ES-I3 (cell line): ENCODE measurements at regions not wholly inside any gene's neighbourhood (a gene's known extent, or its start where the extent isn't known, plus 50 kb on each side); places are given as distances from the start of the nearest gene placed in this dataset.
"Not testable (repeated sequence)": the region's sequence is repeated elsewhere in the genome, so short reads cannot be mapped to it uniquely, and the experiment has no call there.

Experiments
- H3K36me3 ChIP-seq: 2 replicates; pipeline ENCODE4 v1.6.1; 2013; ENCODE audit warnings: mild to moderate bottlenecking, low read length, control low read depth, moderate library complexity; ENCODE audit not compliant: insufficient read depth
- H3K4me1 ChIP-seq: 2 replicates; pipeline ENCODE4 v1.6.1; 2013; ENCODE audit warnings: mild to moderate bottlenecking, control low read depth, low read length; ENCODE audit not compliant: insufficient read depth
- H3K9ac ChIP-seq: 2 replicates; pipeline ENCODE4 v1.6.1; 2013; ENCODE audit warnings: low read depth, mild to moderate bottlenecking, low read length, moderate library complexity
- H3K9me3 ChIP-seq: 2 replicates; pipeline ENCODE4 v1.6.1; 2013; ENCODE audit warnings: mild to moderate bottlenecking, low read length, moderate library complexity; ENCODE audit not compliant: control insufficient read depth, insufficient read depth

GRCh38 chrX:45517090-45517973 lies 316.7 kb upstream of the DIPK2B start:
- H3K4me1 ChIP-seq: peaks cover 4% of the 10 kb centered on the region; the same call in 1 of the 2 replicates
- H3K9me3 ChIP-seq: no peaks in the 10 kb centered on the region; the same call in 1 of the 2 replicates
- no peaks in the 10 kb centered on the region for H3K36me3 ChIP-seq
- H3K9ac ChIP-seq: no peak overlapping the region

DNA sequence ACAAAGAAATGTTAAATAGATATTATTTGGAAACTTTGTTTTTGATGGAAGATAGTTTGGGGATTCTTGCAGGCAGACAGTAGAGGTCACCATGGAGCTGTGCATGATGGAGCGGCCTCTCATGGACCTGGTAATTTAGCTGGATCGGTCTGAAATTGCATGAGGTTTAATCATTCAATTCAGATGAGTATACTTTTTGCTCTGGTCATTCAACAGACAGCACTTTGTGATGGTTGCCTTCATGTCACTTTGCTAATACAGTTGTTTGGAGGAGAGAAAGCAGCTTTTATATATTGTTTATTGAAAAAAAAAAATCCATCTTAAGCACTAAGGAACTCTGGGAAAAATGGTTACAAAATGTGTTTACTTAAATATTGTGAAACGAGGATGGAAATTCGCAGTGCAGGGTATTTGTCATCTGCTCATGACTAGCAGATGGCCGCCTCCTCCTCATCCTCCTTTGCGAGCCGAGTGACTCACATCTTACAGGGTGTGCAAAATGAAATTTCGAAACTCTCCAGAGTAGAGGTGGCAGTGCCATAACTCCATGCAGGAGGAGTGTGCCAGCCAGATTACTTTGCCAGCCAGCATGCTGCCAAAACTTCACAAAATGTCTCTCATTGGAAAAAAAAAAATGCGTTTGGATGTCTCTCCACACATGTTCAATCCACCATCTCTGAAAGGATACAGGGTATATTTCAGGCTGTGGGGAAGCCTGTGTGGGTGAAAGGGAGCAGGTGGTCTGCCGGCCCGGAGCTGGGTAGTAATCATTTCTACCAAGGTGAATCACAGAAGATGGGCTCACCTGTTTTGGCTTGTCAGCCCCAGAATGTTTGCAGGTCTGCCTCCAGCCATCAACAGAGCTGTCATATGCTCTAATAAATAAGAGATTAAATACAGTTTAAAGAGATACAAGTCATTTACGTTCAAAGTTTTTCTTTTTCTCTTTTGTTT lies 314.9 kb upstream of the DIPK2B start:
- H3K36me3 ChIP-seq: no peaks in the 10 kb centered on the region
- H3K4me1 ChIP-seq: peaks cover 4% of the 10 kb centered on the region; the same call in 1 of the 2 replicates
- no peak overlapping the region for H3K9ac ChIP-seq
- H3K9me3 ChIP-seq: no peaks in the 10 kb centered on the region

DNA sequence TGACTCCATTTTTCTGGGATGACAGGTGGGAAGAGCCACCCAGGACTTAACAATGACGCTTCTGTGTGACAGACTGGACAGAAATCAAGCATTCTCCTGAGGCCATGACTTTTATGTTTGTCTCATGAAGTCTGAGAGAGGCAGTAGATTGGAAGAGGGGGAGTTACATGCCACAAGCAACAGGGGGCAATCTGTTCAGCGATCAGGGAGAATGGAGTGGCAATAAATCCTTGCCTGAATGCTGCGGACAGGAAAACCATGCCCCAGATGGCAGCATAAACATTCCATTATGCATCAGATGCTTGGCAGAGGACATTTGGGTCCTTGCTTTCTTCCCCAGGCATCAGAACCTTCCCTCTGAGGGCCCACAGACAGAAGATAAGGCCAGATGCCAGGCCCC lies 312.4 kb upstream of the DIPK2B start:
- Histone ChIP-seq H3K9ac (no peak overlapping the region), H3K4me1 (peaks cover 4% of the 10 kb centered on the region; the same call in 1 of the 2 replicates), H3K36me3 (no peaks in the 10 kb centered on the region), H3K9me3 (no peaks in the 10 kb centered on the region)

DNA sequence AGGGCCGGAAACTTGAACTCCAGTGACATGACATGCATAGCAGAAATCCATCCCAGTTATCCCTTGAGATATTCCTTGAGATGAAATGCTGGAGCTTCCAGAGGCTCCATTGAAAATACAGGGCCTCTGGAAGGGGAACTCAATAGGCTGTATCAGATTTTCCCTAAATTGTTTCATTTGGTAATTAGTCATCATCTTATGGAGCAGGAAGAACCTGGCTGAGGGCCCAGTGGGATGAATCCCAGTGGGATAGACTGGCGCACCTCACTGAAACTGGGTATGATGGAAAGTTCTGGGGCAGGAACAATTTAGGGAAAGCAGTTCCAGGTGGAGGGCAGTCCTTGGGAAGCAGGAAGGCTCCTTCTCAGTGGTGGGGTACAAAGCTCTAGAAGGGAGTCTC lies 307.8 kb upstream of the DIPK2B start:
- Histone ChIP-seq H3K9ac (no peak overlapping the region), H3K4me1 (peaks cover 8% of the 10 kb centered on the region), H3K9me3 (peaks cover 3% of the 10 kb centered on the region; the same call in 1 of the 2 replicates), H3K36me3 (no peaks in the 10 kb centered on the region)

DNA sequence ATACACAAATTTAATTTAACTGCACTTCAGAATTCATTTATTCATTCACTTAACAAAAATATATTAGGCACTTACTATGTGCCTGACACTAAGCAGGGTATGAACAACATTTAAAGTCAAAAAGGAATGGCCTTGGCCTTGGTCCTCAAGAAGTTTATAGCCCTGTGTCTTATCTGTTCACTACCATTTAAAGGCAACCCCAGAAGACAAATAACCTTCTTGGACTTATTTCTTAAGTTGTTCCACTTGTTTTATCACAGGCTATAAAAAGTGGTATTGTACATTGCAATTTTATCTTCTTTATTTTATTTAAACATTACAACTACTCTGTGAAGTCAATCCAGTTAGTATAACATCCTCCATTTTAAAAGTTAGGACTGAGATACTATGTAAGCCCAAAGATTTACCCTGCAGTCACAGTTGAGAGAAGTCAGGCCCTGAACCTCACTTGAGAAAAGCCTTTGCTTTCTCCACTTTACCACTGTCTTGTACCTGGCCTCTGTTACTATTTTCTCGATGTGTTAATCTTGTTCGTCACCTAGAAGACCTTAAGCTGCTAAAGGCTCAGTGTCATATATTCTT lies 305.6 kb upstream of the DIPK2B start:
- Histone ChIP-seq H3K36me3 (no peaks in the 10 kb centered on the region), H3K9me3 (peaks cover 10% of the 10 kb centered on the region), H3K4me1 (peaks cover 8% of the 10 kb centered on the region), H3K9ac (no peak overlapping the region)

DNA sequence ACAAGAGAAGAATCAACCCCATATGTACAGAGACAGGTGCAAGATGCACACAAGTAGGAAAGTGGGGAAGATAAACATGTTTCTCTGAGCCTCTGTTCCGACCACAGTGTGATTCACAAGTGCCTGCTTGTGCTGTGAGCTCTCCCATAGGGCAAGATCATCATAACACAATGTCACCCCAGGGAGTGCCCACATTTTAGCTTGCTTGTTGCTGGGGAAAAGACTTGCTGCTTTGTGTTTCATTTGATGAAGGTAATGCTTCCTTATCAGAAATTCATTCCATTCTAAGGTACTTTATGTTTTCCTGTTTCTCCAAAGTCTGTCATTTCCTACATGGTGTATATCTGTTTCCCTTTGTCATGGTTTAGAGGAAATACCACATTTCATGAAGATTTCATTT lies 304.5 kb upstream of the DIPK2B start:
- Histone ChIP-seq H3K36me3 (no peaks in the 10 kb centered on the region), H3K4me1 (peaks cover 8% of the 10 kb centered on the region), H3K9ac (no peak overlapping the region), H3K9me3 (peaks cover 10% of the 10 kb centered on the region)

DNA sequence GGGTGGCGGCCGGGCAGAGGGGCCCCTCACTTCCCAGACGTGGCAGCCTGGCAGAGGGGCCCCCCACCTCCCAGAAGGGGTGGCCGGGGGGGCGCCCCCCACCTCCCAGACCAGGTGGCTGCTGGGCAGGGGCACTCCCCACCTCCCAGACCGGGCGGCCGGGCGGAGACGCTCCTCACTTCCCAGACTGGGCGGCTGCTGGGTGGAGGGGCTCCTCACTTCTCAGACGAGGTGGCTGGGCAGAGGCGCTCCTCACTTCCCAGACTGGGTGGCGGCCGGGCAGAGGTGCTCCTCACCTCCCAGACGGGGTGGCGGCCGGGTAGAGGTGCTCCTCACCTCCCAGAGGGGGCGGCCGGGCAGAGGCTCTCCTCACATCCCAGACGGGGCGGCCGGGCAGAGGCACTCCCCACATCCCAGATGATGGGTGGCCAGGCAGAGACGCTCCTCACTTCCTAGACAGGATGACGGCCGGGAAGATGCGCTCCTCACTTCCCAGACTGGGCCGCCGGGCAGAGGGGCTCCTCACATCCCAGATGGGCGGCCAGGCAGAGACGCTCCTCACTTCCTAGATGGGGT lies 303.2 kb upstream of the DIPK2B start:
- not testable (repeated sequence) for H3K4me1 ChIP-seq, H3K36me3 ChIP-seq, H3K9ac ChIP-seq
- peaks cover 10% of the 10 kb centered on the region for H3K9me3 ChIP-seq

GRCh38 chrX:45502396-45502795 lies 301.7 kb upstream of the DIPK2B start:
- Histone ChIP-seq H3K9me3 (peaks cover 14% of the 10 kb centered on the region), H3K36me3 (no peaks in the 10 kb centered on the region), H3K4me1 (peaks cover 8% of the 10 kb centered on the region), H3K9ac (no peak overlapping the region)

DNA sequence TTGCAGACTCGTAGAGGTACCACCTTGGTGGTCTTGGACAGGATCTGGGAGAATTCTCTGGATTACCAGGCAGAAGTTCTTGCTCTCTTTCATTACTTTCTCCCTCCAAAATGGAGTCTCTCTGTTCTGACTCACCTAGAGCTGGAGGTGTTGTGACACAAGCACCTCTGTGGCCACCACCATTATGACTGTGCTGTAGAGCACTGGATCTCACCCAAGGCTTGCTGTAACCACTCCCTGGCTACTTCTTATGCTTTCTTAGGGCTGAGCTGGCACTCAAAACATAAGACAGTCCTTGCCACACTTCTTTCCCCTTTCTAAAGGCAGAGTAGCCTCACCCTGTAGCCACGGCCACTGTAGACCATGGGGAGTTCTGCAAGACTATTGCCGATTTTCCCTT lies 296.6 kb upstream of the DIPK2B start:
- Histone ChIP-seq H3K4me1 (no peaks in the 10 kb centered on the region), H3K9ac (no peak overlapping the region), H3K36me3 (no peaks in the 10 kb centered on the region), H3K9me3 (peaks cover 9% of the 10 kb centered on the region)

DNA sequence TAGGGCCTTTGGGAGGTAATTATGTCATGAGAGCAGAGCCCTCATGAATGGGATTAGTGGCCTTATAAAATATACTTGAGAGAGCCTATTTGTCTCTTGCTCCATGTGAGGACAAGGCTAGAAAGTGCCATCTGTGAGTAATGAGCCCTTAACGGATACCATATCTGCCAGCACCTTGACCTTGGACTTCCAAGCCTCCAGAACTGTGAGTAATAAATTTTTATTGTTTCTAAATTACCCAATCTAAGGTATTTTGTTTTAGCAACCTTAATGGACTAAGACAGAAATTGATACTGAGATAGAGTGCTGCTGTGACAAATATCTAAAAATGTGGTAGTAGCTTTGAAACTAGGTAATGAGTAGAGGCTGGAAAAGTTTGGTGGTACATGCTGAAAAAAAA lies 285.0 kb upstream of the DIPK2B start:
- H3K9me3 ChIP-seq: no peaks in the 10 kb centered on the region; the same call in 1 of the 2 replicates
- no peak overlapping the region for H3K9ac ChIP-seq

DNA sequence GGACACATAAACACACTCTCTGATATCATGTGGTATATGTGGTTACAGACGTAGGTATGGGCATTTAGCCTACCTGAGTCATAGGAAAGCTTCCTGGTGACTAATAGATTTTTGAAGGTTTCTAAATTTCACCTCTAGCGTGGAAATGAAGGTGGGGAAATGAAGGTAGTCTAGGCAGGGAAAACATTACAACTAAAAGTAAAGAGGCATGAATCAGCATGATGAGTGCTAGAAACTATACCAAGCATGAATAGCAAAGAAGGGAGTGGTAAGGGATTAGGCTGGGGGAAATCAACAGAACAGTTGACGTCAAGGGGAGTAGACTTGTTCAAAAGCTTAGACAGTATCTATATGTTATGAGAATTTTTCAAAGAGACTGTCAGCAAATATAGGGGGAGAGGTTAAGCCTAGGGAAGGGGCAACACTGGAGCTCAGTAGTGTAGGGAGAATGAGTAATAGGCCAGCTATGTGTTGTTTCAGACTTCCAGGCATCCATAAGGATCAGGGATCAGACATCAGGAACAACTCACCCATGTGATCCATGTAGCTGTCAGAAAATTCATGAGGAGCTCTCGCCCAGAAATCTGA lies 279.3 kb upstream of the DIPK2B start:
- Histone ChIP-seq H3K9me3 (no peaks in the 10 kb centered on the region; the same call in 1 of the 2 replicates), H3K4me1 (peaks cover 3% of the 10 kb centered on the region; the same call in 1 of the 2 replicates), H3K36me3 (no peaks in the 10 kb centered on the region), H3K9ac (no peak overlapping the region)

More for the DNA sequence above, 285.0 kb upstream of the DIPK2B start:
- no peaks in the 10 kb centered on the region for H3K36me3 ChIP-seq
- no peaks in the 10 kb centered on the region for H3K4me1 ChIP-seq

DNA sequence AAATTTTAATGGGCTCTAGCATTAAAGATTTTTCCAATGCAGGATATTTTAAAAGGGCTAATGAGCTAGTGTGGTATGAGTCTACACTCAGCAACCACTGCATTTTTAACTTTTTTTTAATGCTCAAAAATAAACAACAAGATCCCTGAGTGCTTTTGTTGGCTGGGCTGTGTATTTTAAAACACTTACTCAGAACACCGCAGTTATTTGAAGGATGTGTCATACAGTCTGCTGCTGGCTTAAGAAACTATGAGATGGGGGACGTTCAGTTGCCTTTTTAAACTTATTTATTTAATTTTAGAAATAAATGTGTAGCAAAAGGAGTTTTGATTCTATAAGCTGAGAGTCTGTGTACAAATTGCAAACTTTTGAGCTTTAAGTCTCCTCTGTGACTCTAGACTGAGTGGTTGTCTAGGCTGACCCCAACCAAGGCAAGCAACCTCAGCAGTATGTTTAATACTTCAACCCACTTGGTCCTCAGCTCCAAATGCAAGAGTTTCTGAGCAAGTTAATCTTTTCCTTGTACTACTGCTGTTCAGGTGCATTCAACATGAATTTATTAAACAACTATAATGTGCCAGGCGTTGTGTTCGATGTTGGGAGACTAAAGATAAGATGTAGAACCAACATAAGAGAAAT lies 278.6 kb upstream of the DIPK2B start:
- Histone ChIP-seq H3K4me1 (peaks cover 3% of the 10 kb centered on the region; the same call in 1 of the 2 replicates), H3K9me3 (no peaks in the 10 kb centered on the region; the same call in 1 of the 2 replicates), H3K9ac (no peak overlapping the region), H3K36me3 (no peaks in the 10 kb centered on the region)

GRCh38 chrX:45472968-45473367 lies 272.3 kb upstream of the DIPK2B start:
- no peaks in the 10 kb centered on the region for H3K4me1 ChIP-seq
- no peak overlapping the region for H3K9ac ChIP-seq
- H3K9me3 ChIP-seq: peaks cover 12% of the 10 kb centered on the region
- H3K36me3 ChIP-seq: no peaks in the 10 kb centered on the region
